ENCODE measurements at regions not wholly inside any gene's neighbourhood (a gene's known extent, or its start where the extent isn't known, plus 50 kb on each side); places are given as distances from the start of the nearest gene placed in this dataset.

GRCh38 chr18:47417807-47418206 is 166.3 kb upstream of the SKOR2 start:
- DNase-seq (ENCODE audit: low read depth in 4 of 4, low spot score in 3 of 4): no peak

GRCh38 chr18:47415881-47416280 is 164.4 kb upstream of the SKOR2 start:
- DNase-seq (ENCODE audit: low read depth in 4 of 4, low spot score in 3 of 4): no peak

- DNase-seq (ENCODE audit: low read depth in 4 of 4, low spot score in 3 of 4): no peak
These were observed 161.9 kb upstream of the SKOR2 start for GRCh38 chr18:47413327-47413726.

- no peak for DNase-seq (ENCODE audit: low read depth in 4 of 4, low spot score in 3 of 4)
These were observed 161.5 kb upstream of the SKOR2 start for GRCh38 chr18:47412924-47413323.

GRCh38 chr18:47411159-47411558 is 159.7 kb upstream of the SKOR2 start:
- no peak for DNase-seq (ENCODE audit: low read depth in 4 of 4, low spot score in 3 of 4)

- no peak for DNase-seq (ENCODE audit: low read depth in 4 of 4, low spot score in 3 of 4)
These were observed 158.7 kb upstream of the SKOR2 start for GRCh38 chr18:47410139-47410538.

- no peak for DNase-seq (ENCODE audit: low read depth in 4 of 4, low spot score in 3 of 4)
These were observed 158.1 kb upstream of the SKOR2 start for GRCh38 chr18:47409519-47409918.

GRCh38 chr18:47407736-47408135 is 156.3 kb upstream of the SKOR2 start:
- no peak for DNase-seq (ENCODE audit: low read depth in 4 of 4, low spot score in 3 of 4)

GRCh38 chr18:47404845-47405244 is 153.4 kb upstream of the SKOR2 start:
- DNase-seq (ENCODE audit: low read depth in 4 of 4, low spot score in 3 of 4): no peak

GRCh38 chr18:47403949-47404348 is 152.5 kb upstream of the SKOR2 start:
- DNase-seq (ENCODE audit: low read depth in 4 of 4, low spot score in 3 of 4): no peak

GRCh38 chr18:47403317-47403716 is 151.9 kb upstream of the SKOR2 start:
- no peak for DNase-seq (ENCODE audit: low read depth in 4 of 4, low spot score in 3 of 4)

GRCh38 chr18:47399475-47399874 is 148.0 kb upstream of the SKOR2 start:
- no peak for DNase-seq (ENCODE audit: low read depth in 4 of 4, low spot score in 3 of 4)

- no peak for DNase-seq (ENCODE audit: low read depth in 4 of 4, low spot score in 3 of 4)
These were observed 146.3 kb upstream of the SKOR2 start for GRCh38 chr18:47397671-47398319.

GRCh38 chr18:47391665-47392064 is 140.2 kb upstream of the SKOR2 start:
- DNase-seq (ENCODE audit: low read depth in 4 of 4, low spot score in 3 of 4): no peak

- no peak for DNase-seq (ENCODE audit: low read depth in 4 of 4, low spot score in 3 of 4)
These were observed 139.1 kb upstream of the SKOR2 start for GRCh38 chr18:47390410-47391024.

GRCh38 chr18:47389210-47389609 is 137.8 kb upstream of the SKOR2 start:
- no peak for DNase-seq (ENCODE audit: low read depth in 4 of 4, low spot score in 3 of 4)

- no peak for DNase-seq (ENCODE audit: low read depth in 4 of 4, low spot score in 3 of 4)
These were observed 136.4 kb upstream of the SKOR2 start for GRCh38 chr18:47387864-47388263.

GRCh38 chr18:47383729-47384128 is 132.3 kb upstream of the SKOR2 start:
- DNase-seq (ENCODE audit: low read depth in 4 of 4, low spot score in 3 of 4): no peak

GRCh38 chr18:47381975-47382570 is 130.6 kb upstream of the SKOR2 start:
- DNase-seq (ENCODE audit: low read depth in 4 of 4, low spot score in 3 of 4): no peak

- no peak for DNase-seq (ENCODE audit: low read depth in 4 of 4, low spot score in 3 of 4)
These were observed 128.7 kb upstream of the SKOR2 start for GRCh38 chr18:47380153-47380552.

- no peak for DNase-seq (ENCODE audit: low read depth in 4 of 4, low spot score in 3 of 4)
These were observed 122.0 kb upstream of the SKOR2 start for GRCh38 chr18:47373465-47373864.

- no peak for DNase-seq (ENCODE audit: low read depth in 4 of 4, low spot score in 3 of 4)
These were observed 118.6 kb upstream of the SKOR2 start for GRCh38 chr18:47370052-47370451.
